ENCODE measurements at regions not wholly inside any gene's neighbourhood (a gene's known extent, or its start where the extent isn't known, plus 50 kb on each side); places are given as distances from the start of the nearest gene placed in this dataset.

DNA sequence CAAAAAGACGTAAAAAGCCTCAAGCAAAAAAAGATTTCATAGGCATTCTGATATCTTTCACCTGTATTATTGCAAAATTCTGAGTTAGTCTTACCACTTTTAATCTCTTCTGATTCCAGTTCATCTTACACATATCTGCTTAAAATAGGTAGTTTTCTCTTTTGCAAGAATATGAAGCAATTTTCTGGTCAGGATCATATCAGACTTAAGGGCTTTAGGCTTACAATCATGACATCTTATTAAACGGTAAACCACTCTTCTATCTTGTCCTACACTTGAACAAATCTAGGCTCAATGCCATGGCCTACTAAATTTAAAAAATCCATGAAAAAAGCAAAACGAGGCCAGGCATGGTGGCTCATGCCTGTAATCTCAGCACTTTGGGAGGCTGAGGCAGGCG, 50.1 kb upstream of the GAREM1 start:
- POLR2A ChIA-PET = interaction anchor here (1.4 kb wide), 1 partner anchor 12 kb away, joined by 3 read pairs; no protein-coding TSS in a partner anchor

More for the DNA sequence above, 50.1 kb upstream of the GAREM1 start:
- no peak overlapping the region for H3K4me3 Mint-ChIP-seq
- CTCF ChIA-PET = no interaction called here
- H3K27ac Mint-ChIP-seq = no peak overlapping the region
- no peak for ATAC-seq
- DNase-seq (ENCODE audit: low spot score) = no peak
- H3K4me1 Mint-ChIP-seq = no peaks in the 10 kb centered on the region
- no peaks in the 10 kb centered on the region for H3K27me3 Mint-ChIP-seq (ENCODE audit: low read depth)
- TF ChIP-seq, protein P1, sequence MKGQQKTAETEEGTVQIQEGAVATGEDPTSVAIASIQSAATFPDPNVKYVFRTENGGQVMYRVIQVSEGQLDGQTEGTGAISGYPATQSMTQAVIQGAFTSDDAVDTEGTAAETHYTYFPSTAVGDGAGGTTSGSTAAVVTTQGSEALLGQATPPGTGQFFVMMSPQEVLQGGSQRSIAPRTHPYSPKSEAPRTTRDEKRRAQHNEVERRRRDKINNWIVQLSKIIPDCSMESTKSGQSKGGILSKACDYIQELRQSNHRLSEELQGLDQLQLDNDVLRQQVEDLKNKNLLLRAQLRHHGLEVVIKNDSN (CRISPR knock-in tag; IDR thresholded peaks at IDR 0.05) = no peak
- no peak for TF ChIP-seq ZNF416 (CRISPR knock-in tag; IDR thresholded peaks at IDR 0.05)
- no peak for TF ChIP-seq KAT7 (CRISPR knock-in tag; IDR thresholded peaks at IDR 0.05; ENCODE audit: borderline replicate concordance)
- TF ChIP-seq, protein P2, sequence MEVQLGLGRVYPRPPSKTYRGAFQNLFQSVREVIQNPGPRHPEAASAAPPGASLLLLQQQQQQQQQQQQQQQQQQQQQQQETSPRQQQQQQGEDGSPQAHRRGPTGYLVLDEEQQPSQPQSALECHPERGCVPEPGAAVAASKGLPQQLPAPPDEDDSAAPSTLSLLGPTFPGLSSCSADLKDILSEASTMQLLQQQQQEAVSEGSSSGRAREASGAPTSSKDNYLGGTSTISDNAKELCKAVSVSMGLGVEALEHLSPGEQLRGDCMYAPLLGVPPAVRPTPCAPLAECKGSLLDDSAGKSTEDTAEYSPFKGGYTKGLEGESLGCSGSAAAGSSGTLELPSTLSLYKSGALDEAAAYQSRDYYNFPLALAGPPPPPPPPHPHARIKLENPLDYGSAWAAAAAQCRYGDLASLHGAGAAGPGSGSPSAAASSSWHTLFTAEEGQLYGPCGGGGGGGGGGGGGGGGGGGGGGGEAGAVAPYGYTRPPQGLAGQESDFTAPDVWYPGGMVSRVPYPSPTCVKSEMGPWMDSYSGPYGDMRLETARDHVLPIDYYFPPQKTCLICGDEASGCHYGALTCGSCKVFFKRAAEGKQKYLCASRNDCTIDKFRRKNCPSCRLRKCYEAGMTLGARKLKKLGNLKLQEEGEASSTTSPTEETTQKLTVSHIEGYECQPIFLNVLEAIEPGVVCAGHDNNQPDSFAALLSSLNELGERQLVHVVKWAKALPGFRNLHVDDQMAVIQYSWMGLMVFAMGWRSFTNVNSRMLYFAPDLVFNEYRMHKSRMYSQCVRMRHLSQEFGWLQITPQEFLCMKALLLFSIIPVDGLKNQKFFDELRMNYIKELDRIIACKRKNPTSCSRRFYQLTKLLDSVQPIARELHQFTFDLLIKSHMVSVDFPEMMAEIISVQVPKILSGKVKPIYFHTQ (CRISPR knock-in tag; IDR thresholded peaks at IDR 0.05) = no peak
- TF ChIP-seq, protein P3, sequence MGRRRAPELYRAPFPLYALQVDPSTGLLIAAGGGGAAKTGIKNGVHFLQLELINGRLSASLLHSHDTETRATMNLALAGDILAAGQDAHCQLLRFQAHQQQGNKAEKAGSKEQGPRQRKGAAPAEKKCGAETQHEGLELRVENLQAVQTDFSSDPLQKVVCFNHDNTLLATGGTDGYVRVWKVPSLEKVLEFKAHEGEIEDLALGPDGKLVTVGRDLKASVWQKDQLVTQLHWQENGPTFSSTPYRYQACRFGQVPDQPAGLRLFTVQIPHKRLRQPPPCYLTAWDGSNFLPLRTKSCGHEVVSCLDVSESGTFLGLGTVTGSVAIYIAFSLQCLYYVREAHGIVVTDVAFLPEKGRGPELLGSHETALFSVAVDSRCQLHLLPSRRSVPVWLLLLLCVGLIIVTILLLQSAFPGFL (CRISPR knock-in tag; IDR thresholded peaks at IDR 0.05; ENCODE audit: borderline replicate concordance) = no peak
- TF ChIP-seq, protein P4, sequence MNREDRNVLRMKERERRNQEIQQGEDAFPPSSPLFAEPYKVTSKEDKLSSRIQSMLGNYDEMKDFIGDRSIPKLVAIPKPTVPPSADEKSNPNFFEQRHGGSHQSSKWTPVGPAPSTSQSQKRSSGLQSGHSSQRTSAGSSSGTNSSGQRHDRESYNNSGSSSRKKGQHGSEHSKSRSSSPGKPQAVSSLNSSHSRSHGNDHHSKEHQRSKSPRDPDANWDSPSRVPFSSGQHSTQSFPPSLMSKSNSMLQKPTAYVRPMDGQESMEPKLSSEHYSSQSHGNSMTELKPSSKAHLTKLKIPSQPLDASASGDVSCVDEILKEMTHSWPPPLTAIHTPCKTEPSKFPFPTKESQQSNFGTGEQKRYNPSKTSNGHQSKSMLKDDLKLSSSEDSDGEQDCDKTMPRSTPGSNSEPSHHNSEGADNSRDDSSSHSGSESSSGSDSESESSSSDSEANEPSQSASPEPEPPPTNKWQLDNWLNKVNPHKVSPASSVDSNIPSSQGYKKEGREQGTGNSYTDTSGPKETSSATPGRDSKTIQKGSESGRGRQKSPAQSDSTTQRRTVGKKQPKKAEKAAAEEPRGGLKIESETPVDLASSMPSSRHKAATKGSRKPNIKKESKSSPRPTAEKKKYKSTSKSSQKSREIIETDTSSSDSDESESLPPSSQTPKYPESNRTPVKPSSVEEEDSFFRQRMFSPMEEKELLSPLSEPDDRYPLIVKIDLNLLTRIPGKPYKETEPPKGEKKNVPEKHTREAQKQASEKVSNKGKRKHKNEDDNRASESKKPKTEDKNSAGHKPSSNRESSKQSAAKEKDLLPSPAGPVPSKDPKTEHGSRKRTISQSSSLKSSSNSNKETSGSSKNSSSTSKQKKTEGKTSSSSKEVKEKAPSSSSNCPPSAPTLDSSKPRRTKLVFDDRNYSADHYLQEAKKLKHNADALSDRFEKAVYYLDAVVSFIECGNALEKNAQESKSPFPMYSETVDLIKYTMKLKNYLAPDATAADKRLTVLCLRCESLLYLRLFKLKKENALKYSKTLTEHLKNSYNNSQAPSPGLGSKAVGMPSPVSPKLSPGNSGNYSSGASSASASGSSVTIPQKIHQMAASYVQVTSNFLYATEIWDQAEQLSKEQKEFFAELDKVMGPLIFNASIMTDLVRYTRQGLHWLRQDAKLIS (CRISPR knock-in tag; IDR thresholded peaks at IDR 0.05; ENCODE audit: borderline replicate concordance) = no peak
- no peak for TF ChIP-seq ZNF138 (CRISPR knock-in tag; conservative IDR thresholded peaks at IDR 0.05)
- TF ChIP-seq, protein P5, sequence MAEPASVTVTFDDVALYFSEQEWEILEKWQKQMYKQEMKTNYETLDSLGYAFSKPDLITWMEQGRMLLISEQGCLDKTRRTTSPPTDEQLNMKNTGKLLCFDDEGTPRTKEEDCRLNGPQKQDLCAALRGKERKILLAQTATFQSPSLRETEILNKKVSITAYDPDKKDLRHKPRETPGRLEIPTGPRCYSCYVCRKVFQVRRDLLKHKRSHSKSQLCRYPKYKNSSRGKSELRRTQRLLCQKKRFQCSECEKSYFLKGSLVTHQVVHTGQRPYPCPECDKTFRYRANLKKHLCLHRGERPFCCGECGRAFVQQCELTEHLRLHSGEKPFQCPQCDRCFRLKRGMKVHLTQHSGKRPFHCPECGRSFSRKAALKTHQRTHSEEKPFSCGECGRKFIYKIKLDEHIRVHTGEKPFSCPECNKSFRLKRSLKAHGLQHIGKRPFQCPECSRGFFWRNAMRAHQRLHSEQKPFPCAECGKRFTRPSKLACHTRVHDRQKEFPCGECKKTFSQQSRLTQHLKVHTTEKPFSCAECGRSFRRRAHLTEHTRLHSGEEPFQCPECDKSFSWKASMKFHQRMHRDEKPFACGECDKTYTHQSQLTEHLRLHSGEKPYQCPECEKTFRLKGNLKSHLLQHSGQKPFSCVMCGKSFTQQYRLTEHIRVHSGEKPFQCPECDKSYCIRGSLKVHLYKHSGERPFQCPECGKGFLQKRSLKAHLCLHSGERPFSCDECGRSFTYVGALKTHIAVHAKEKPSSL (CRISPR knock-in tag; conservative IDR thresholded peaks at IDR 0.05) = no peak
- TF ChIP-seq HMGA2 (CRISPR knock-in tag; IDR thresholded peaks at IDR 0.05) = no peak
- TF ChIP-seq, protein P6, sequence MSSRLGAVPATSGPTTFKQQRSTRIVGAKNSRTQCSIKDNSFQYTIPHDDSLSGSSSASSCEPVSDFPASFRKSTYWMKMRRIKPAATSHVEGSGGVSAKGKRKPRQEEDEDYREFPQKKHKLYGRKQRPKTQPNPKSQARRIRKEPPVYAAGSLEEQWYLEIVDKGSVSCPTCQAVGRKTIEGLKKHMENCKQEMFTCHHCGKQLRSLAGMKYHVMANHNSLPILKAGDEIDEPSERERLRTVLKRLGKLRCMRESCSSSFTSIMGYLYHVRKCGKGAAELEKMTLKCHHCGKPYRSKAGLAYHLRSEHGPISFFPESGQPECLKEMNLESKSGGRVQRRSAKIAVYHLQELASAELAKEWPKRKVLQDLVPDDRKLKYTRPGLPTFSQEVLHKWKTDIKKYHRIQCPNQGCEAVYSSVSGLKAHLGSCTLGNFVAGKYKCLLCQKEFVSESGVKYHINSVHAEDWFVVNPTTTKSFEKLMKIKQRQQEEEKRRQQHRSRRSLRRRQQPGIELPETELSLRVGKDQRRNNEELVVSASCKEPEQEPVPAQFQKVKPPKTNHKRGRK (CRISPR knock-in tag; IDR thresholded peaks at IDR 0.05; ENCODE audit: borderline replicate concordance) = no peak
- TF ChIP-seq ATF1 (CRISPR knock-in tag; IDR thresholded peaks at IDR 0.05) = no peak
- no peak for TF ChIP-seq ZBTB21 (CRISPR knock-in tag; IDR thresholded peaks at IDR 0.05; ENCODE audit: borderline replicate concordance)
- TF ChIP-seq SOX15 (CRISPR knock-in tag; IDR thresholded peaks at IDR 0.05) = no peak
- TF ChIP-seq ZNF263 (CRISPR knock-in tag; IDR thresholded peaks at IDR 0.05; ENCODE audit: low read depth) = no peak
- TF ChIP-seq, protein P7, sequence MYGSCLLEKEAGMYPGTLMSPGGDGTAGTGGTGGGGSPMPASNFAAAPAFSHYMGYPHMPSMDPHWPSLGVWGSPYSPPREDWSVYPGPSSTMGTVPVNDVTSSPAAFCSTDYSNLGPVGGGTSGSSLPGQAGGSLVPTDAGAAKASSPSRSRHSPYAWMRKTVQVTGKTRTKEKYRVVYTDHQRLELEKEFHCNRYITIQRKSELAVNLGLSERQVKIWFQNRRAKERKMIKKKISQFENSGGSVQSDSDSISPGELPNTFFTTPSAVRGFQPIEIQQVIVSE (CRISPR knock-in tag; IDR thresholded peaks at IDR 0.05; ENCODE audit: borderline replicate concordance) = no peak
- TF ChIP-seq ESRRA (CRISPR knock-in tag; IDR thresholded peaks at IDR 0.05; ENCODE audit: borderline replicate concordance) = no peak
- no peak for TF ChIP-seq FOXJ3 (CRISPR knock-in tag; IDR thresholded peaks at IDR 0.05; ENCODE audit: borderline replicate concordance)
- no peaks in the 10 kb centered on the region for H3K36me3 Mint-ChIP-seq
- H3K9me3 Mint-ChIP-seq = no peaks in the 10 kb centered on the region

All from WTC11 (cell line).